Bone marrow (tissue), 2 donors: ENCODE measurements at regions not wholly inside any gene's neighbourhood (a gene's known extent, or its start where the extent isn't known, plus 50 kb on each side); places are given as distances from the start of the nearest gene placed in this dataset.
"Not testable (repeated sequence)": the region's sequence is repeated elsewhere in the genome, so short reads cannot be mapped to it uniquely, and the experiment has no call there.

Experiments
- DNase-seq, 2 donors: peaks; one replicate each; lab custom pipeline; 2025; lab: John Stamatoyannopoulos, UW

DNA sequence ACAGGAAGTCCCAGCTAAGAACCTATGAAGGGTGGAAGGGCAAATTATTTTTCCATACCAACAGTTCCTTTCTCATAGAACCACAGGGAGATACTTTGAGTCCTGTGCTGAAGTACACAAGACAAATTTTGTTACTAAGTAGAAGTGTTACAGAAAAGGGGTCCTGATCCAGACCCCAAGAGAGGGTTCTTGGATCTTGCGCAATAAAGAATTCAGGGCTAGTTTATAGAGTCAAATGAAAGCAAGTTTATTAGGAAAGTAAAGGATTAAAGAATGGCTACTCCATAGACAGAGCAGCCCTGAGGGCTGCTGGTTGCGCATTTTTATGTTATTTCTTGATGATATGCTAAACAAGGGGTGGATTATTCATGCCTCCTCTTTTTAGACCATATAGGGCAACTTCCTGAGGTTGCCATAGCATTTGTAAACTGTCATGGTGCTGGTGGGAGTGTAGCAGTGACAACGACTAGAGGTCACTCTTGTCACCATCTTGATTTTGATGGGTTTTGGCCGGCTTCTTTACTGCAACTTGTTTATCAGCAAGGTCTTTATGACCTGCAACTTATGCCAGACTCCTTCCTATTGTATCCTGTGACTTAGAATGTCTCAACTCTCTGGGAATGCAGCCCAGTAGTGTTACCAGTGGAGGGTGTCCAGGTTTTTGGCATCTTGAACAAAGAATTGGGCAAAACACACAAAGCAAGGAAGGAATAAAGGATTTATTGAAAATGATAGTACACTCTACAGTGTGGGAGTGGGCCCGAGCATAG is 409.4 kb downstream of the SH2D4B start:
- DNase-seq: no peak

GRCh38 chr10:80949785-80950184 is 412.1 kb downstream of the SH2D4B start:
- DNase-seq: no peak

GRCh38 chr10:80952436-80952835 is 414.7 kb downstream of the SH2D4B start:
- DNase-seq: no peak

DNA sequence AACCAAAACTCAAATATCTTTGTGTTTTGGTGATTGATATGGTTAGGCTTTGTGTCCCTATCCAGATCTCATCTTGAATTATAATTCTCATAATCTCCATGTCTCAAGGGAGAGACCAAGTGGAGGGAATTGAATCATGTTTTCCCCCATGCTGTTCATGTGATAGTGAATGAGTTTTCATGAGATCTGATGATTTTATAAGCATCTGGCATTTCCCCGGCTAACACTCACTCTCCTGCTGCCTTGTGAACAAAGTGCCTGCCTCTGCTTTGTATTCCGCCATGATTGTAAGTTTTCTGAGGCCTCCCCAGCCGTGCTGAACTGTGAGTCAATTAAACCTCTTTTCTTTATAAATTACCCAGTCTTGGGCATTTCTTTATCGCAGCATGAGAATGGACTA is 419.5 kb downstream of the SH2D4B start:
- no peak for DNase-seq

GRCh38 chr10:80964179-80964578 is 426.5 kb downstream of the SH2D4B start:
- no peak for DNase-seq

DNA sequence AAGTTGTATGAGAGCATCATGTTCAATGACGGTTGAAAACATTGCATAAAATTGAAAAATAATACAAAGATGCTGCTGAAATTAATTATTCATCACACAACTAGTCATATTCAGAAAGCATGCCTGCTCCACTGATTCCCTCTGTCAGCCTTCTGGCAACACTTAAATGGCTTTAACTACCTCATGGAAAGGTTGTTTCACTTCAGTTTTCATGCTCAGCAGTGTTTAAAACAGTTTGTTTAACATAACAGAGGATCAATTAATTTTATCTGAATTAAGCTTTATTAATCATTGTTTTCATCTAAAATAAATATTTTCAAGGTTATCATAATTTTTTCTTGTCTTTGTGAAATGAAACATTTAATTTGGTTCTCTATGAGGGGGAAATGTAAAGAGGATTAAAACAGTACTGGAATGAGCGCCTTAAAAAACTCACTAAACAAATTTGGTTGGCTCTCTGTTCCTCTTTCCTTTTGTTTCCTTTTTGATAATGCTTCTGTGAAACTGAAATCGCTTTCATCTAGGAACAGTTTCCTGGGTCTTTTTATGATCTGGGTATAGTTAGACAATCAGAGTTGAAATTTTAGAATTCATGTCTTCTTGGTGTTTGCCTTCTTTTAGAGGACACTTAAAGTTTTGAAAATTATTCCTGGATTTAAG is 427.4 kb downstream of the SH2D4B start:
- DNase-seq: no peak

DNA sequence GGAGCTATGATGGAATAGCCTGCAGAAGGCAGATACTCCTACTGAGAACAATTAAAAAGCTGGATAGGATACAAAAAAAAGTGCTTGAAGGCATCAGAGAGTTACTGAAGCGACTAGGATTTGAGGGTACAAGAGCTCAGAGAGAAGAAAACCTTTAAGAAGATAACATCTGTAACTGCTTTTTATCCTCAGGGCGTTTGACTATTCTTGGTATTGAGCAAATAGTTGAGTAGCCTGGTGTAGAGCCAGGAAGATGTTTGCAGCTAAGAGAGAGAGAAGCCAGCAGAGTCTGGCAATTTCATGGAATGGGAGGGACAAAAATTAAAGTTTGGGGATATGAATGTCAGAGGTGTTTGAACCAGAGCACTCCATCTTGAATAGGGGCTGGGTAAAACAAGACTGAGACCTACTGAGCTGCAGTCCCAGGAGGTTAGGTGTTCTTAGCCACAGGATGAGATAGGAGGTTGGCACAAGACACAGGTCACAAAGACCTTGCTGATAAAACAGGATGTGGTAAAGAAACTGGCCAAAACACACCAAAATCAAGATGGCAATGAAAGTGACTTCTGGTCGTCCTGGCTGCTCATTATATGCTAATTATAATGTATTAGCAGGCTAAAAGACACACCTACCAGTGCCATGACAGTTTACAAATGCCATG is 428.8 kb downstream of the SH2D4B start:
- DNase-seq: no peak

GRCh38 chr10:80967357-80967756 is 429.7 kb downstream of the SH2D4B start:
- DNase-seq: not testable (repeated sequence)

- DNase-seq: no peak
Observed at GRCh38 chr10:80968903-80969302, 431.2 kb downstream of the SH2D4B start.

DNA sequence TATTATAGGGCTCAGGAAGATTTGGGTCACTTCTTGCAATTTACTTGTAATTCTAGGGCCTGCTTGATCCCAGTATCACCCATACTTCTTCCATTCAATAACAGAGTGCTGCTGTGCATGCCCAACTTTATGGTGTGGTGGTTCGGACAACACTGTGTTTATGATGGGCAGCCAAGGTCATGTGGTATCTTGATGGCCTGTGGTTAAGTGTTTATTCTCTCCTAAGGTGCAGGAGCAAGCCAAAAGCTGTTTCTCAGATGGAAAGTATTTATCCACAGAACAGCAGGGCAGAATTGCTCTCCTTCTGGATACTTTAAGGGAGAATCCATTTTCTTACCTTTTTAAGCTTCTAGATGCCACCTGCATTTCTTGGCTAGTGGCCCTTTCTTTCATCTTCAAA is 433.8 kb downstream of the SH2D4B start:
- no peak for DNase-seq

DNA sequence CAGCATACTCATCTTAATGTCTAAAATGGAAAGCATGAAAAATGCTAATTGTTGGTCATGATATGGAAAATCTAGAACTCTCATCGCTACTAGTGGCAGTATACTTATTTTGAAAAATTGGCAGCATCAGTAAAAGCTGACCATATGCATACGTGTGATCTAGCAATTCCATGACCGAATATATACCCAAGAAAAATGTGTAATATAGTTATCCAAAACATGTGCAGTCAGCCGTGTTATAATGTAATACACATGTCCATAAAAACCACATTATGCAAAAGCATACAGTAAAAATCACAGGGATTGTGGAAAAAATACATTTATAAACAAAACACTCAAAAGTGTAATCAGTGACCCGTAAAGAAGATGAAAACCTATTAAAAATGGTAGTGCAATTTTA is 439.0 kb downstream of the SH2D4B start:
- no peak for DNase-seq

DNA sequence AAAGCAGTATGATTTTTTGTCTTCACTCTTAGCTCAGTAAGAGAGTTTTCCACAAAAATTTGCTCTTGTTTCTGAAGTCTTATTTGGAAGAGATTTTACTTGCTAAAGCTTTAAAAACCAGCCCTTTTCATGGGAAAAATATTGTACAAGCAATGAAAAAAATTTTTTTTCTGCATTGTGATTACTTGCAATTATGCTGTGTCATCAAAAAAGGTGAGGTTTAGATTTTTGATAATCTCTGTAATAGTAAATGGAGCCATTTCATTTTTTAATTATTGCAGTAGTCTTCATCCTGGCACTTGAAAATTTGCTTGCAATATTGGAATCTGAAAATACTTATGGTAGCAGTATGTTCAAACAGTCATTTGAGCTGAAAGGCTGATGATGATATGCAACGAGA is 447.4 kb downstream of the SH2D4B start:
- no peak for DNase-seq

- DNase-seq: no peak
Observed at GRCh38 chr10:80986596-80986995, 448.9 kb downstream of the SH2D4B start.

- DNase-seq: no peak
Observed at GRCh38 chr10:80988755-80989154, 451.1 kb downstream of the SH2D4B start.

GRCh38 chr10:80996615-80997193 is 459.0 kb downstream of the SH2D4B start:
- no peak for DNase-seq

DNA sequence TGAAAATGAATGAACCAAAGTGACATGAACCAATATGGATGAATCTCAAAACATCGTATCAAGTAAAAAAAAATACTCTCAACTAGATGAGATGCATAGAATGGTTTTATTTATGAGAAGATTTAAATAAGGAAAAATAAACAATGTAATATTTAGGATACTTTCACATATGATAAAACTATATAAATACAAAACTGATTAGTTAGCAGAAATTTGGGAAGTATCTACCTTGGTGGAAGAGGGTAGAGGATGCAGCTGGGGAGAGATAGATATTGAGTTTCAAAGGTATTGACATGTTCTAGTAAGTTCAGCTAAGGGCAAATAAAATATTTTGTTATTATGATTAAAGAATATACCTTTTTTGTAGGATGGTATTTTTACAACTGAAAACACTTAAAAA is 463.1 kb downstream of the SH2D4B start:
- DNase-seq: no peak

- DNase-seq: no peak
Observed at GRCh38 chr10:81002382-81002781, 464.7 kb downstream of the SH2D4B start.

DNA sequence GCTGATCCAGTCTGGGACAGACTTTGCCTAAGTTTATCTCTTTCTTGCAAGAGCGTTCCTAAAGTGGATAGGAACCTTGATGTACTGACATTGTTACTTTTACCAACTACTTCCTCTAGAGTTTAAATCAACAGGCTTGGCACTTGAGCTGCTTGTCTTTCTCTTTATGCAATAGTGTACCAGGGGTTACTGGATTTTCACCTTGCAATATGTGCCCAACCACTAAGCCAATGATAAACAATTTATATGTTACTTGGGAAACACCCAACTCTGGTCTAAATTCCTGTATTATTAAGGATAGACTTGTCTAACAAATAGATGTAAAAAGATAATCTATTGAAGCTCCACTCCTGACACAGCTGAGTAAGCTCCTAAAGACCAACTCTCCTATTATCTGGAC is 470.2 kb downstream of the SH2D4B start:
- DNase-seq: no peak

DNA sequence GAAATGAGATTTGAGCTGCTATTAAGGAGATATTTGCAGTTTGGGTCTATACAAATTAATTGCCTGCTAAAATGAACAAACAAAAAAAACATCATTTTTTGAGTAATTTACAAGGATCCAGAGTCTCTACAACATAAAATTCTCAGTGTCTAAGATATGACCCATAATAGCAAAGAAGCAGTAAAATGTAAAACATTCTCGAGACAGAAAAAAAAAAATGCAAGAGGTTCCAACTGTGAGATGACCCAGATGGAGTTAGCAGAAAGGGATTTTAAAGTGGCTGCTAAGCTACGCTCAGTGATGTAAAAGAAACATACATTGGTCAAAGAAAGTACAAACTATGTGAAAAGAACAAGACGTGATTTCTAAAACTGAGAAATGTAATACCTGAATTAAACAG is 471.0 kb downstream of the SH2D4B start:
- no peak for DNase-seq

- no peak for DNase-seq
Observed at GRCh38 chr10:81009296-81009695, 471.6 kb downstream of the SH2D4B start.

DNA sequence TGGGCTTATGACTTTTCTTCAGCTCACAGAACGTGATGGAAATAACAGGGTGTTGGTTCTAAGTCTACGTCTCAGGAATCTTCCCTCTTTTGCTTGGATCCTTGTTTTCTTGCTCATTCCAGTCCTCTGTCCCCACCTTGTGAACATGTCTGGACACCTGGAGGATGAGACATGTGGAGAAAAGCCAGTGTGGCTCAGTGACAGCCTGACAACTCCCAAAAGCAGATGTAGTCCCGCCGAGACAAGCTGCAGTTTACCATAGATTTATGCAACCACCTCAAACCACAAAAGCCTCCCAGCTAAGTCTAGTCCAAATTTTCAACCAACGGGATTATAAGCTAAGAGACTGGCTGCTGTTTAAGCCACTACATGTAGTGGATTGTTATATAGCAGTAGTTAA is 476.1 kb downstream of the SH2D4B start:
- DNase-seq: no peak

DNA sequence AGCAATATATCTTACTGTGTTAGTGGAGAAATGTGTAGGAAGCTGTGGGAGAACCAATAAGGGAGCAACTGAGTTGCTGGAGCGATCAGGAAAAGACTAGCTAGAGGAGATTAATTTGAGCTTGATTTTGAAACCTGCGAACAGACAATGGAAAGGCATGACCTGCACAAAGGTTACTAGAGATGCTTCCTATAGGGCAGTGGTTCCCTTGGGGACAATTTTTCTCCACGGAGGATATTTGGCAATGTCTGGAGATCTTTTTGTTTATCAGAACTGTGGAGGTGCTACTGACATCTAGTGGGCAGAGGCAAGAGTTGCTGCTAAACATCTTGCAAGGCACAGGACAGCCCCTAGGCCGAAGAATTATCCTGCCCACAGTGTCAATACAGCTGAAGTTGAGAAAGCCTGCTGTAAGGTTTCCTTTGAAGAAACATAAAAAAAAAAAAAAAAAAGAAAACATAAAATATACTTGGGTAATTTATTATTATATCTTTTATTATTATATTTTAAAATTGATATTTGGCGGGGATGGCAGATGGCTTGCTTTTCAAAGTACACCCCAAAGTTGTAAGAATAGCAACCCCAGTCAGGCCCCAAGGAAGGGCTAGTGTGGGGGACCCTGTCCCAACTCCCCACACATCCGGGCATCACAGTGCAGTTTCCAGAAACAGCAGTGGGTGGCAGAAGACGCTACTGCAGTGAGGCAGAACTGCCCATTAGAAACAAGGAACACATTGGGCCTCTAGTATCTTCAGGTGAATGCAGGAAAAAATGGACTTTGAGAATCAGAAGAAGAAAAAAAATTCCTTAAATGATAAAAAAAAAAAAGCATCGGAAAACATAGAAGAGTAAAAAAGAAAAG is 481.6 kb downstream of the SH2D4B start:
- DNase-seq: no peak
